NCI-H69 (cell line): ENCODE measurements at regions not wholly inside any gene's neighbourhood (a gene's known extent, or its start where the extent isn't known, plus 50 kb on each side); places are given as distances from the start of the nearest gene placed in this dataset.
A peak's percentile ranks its signal among the peaks of the same experiment; 100 is the strongest.
"Not testable (repeated sequence)": the region's sequence is repeated elsewhere in the genome, so short reads cannot be mapped to it uniquely, and the experiment has no call there.

Experiments
- DNase-seq: peaks from one replicate; lab custom pipeline; 2025; lab: John Stamatoyannopoulos, UW

DNA sequence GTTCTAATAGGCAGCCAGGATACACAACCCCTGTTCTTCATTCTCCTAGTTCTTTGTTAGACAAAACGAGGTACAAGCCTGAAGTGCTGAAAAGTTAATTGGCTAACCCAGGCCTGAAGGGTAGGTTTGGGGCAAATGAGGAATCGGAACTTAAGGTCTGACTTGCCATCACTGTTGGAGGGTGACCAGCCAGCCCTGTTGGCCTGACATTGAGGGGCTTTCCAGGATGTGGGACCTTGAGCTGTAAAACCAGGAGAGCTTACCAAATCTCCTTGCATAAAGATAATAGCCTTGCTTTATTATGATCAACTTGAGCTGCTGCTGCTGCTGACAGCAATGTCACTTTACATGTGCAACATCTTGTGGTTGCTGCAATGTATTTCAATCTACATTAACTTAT lies 256.0 kb downstream of the VAPA start:
- no peak for DNase-seq

DNA sequence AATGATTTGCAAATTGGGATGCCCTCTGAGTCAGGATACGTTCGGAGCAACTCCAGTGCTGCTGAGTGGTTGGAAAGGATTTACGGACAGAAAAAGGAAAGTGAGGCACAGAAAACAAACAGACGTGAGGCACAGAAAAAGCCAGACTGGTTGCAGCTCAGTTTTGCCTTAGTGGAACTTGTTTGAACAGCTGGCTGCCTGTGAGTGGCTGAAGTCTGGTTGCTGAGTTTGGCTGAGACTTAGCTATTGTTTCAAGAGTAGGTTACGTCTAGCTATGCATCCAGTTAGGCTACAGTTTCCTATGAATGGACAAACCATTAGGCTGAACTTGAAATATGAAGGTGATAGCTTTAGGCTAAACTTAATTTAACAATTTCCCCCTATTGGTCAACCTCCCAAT lies 256.6 kb downstream of the VAPA start:
- peak; percentile 89 for DNase-seq

DNA sequence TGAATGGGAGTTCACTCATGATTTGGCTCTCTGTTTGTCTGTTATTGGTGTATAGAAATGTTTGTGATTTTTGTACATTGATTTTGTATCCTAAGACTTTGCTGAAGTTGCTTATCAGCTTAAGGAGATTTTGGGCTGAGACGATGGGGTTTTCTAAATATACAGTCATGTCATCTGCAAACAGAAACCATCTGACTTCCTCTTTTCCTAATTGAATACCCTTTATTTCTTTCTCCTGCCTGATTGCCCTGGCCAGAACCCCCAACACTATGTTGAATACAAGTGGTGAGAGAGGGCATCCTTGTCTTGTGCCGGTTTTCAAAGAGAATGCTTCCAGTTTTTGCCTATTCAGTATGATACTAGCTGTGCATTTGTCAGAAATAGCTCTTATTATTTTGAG lies 261.5 kb downstream of the VAPA start:
- not testable (repeated sequence) for DNase-seq

GRCh38 chr18:10179326-10179725 lies 265.5 kb downstream of the VAPA start:
- DNase-seq, result not testable (repeated sequence)

- peak; percentile 78 for DNase-seq
Observed at GRCh38 chr18:10182009-10182624, 268.3 kb downstream of the VAPA start.

- DNase-seq, result no peak
Observed at GRCh38 chr18:10184776-10185175, 269.7 kb upstream of the APCDD1 start.

DNA sequence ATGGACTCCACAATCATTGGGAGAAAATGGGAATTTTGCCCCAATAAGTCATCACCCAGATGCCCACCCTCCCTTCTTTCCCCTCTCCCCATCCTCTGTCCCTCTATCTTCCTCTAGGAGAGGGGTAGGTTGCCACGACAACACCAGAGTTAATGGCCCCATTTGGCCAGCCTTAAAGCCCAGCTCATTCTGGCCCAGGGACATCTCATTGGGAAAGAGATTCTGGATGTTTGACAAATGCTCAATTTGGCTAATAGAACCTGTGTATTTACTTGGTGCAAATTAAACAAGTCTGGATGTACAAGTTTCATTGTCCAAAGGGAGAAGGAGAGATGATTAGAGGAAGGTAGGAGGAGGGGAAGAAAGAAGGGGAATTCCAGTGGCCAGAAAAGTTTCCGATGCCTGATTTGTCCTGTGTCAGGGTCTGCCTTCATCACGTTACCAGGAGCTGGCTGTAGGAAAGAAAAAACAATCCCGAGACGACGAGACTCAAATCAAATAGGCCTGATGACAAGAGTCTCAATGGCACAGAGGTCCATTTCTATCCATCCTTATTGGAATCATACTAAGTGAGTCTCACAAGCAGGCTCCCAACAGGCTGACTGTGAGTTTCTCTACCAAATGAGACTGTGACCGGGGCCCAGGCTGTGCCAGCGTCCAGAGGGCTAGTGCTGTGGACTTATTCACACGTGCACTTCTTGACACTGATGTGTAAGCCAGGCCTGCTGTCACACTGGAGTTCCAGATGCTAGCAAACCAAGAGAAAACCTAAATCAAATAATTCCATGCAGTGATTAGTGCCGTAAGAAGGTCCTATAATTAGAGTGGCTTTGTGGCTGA lies 265.2 kb upstream of the APCDD1 start:
- DNase-seq, result peak; percentile 78

DNA sequence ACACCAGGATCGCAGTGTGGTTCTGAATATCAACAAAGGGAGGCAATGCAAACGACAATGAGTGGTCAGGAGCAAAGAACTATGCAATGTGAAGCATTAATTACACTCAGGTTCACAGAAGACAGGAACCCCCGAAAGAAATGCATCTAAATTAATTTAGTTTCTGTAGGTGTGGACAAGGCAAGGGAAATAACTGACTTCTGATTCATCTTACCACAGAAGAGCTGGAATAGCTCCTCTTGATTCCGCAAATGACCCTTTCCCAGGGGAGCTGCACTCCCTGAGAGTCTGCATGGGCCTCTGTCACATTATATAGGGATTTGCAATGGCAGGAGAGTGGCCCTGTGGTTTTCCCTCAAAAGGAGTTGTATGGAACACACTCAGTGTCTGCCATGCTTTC lies 263.9 kb upstream of the APCDD1 start:
- no peak for DNase-seq

DNA sequence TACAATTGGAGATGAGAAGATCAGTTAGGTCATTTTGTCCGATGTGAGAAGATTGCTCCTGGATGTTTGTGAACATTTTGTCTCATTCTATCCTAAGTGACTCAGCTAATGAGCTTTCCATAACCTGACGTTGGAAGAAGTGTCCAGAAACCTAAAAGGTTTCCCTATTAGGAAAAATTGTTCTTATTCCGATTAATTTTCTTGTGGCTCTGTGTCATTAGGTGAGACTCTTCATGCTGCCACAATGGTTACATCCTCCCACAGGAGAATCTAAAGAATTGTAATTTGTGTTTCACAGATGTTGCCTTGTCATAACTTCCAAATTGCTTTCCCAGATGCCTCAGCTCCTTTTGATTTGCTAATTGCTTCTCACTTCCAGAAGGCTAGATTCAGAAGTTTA lies 261.0 kb upstream of the APCDD1 start:
- no peak for DNase-seq

DNA sequence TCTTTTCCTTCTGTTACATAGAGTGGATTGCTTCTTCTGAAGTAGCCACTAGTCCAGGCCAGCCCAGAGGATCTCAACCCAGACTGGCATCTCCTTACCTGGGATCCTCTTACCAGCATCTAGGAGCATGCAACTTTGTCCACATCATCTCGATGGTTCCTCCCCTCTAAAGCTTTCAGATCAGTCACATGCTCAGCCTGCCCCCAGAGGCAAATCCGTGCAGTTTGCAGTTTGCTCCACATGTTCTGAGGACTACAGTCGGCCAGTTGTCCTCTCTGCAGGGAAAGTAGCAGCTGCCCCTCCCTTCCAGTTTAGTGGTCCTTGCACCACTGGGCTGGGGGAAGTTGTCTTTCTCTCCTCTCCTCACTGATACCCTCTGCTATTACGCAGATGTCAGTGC lies 259.8 kb upstream of the APCDD1 start:
- DNase-seq, result peak; percentile 76

DNA sequence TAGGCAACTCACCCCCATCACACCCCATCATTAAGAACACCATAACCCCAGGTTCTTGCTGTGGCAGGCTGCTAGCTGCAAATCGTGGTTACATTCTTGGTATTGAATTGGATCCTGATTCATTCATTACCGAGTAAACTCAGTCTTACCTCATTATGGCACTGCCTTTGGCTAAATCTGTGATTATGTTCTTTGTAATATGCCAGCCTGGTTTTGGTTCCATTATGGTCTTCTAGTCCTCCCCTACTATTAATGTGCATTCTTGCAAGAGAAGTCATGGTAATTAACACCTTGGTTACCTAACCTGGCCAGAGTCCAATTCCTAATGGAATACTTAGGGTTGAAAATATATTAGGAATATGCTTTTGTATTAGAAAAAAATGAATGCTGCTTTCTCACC lies 258.9 kb upstream of the APCDD1 start:
- DNase-seq, result peak; percentile 100

DNA sequence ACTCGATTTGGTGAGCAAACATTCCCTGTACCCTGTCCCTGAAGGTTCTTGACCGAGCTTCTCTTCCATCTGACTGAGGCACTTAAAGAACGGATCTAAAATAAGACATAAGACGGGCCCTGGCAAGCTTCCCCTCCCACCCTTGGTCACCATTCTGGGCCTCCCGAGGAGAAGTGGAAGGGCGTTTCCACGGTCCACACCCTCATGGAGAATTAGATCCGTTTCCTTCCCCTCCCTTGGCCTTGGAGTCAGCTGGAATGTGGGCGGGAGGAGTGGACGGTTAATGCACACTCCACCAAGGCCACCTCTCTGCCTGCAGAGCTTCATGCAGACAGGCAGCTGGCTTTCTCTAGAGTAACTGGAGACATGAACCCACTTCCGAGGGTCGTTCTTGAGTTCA lies 257.3 kb upstream of the APCDD1 start:
- DNase-seq, result peak; percentile 61

- no peak for DNase-seq
Observed at GRCh38 chr18:10201226-10201625, 253.2 kb upstream of the APCDD1 start.

DNA sequence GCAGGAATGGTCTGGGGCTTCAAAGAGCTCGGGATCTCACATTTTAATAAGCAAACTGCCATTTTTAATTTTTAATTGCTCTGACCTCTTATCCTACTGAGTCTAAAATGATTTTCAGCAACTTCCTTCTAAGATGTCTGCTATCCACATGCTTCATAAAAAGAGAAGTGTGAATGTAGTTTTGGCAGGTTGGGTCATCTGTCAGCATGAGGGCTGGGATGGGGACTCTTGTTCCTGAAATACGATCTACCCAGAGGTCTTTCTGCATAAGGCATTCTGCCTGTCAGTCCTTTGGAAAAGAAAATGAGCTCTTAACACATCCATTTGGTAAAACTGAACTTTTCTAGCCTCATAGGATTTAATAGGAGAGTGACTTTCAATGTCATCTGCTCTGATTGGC lies 252.8 kb upstream of the APCDD1 start:
- DNase-seq, result peak; percentile 37

DNA sequence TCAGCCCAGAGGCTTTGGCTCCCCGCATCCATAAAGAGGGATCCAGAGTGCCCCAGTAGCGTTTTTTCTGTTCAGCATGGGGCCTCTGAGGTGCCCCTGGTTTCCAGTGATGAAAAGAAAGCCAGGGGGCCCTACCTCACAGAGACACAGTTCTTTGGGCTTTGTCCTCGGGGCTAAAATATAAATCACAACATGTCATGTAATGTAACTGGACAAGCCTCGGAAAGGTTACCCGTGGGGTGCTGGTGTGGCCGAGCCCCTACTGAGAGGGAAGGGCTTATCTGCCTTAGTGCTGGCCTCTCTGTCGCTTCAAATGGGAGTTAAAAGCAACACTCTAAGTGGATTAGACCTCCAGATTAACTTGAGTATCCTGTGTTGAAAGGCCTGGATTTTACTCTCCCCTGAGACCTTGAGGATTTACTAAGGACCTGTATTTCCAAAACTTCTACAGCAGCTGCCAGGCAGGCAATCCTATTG lies 251.6 kb upstream of the APCDD1 start:
- no peak for DNase-seq

GRCh38 chr18:10205151-10205550 lies 249.3 kb upstream of the APCDD1 start:
- peak; percentile 43 for DNase-seq

DNA sequence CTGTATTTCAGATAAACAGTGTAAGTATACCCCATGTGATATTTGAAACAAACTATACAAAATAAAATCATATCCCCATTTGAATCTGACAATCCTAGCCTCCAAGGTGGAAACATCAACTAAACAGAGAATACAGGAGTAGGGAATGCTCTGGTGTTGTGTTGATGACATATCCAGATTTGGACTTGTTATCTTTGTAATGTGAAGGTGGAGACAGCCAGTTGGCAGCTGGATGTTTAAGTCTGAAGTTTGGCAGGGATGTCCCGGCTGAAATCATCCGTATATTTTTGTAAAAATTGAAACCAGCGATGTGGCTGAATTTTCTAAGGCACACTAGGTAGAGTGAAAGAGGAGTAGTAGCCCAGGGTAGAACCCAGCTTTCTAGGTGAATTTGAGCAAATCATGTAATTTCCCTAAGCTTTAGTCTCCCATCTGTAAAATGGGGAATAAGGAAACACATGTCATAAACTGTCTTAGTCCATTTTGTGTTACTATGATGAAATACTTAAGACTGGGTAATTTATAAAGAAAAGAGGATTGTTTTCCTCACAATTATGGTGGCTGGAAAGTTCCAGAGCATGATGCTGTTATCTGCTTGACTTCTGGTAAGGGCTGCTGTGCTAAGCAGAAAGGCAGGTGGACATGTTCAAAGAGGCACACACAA lies 246.6 kb upstream of the APCDD1 start:
- no peak for DNase-seq

DNA sequence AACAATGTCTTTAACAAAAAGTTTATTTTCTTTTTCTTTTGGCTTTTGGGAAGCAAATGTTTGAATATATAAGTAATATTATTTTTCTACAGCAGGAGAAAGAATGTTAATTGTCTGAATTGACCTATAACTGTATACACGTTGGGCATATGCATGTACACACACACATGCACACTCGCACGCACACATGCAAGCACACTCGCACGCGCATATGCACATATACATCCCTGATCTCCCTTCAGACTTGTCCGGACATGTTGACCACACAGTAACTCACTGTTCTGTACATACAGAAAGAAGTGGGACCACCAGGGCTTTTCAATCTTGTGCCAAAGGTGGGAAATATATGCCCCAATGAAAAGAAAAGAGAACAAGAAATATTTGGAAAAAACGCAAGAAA lies 245.1 kb upstream of the APCDD1 start:
- DNase-seq, result no peak

DNA sequence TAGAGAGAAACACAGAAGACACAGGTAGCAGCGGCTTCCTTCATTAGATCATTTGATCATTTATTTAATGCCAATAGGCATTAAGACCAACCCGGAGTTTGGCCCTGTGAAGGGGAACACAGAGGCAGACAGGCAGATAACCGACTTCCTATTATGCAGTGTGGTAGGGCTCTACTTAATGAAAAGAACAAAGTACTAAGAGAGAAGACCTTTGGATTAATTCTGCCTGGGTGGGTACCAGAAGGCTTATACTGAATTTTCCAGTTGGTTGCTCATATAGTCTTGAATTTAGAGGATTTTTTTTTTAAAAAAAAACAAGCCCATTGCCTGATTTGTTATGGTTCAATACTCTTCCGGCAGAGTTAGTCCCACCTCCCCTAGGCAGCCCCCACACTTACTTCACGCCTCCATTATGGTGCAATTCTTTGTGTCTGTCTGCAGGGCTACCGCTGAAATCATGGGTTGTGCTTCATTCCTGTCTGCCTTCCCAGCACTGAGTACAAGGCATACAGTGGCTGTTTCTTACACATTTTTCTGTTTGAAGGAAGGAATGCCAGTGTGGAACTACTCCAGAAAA lies 244.3 kb upstream of the APCDD1 start:
- no peak for DNase-seq

GRCh38 chr18:10213526-10213925 lies 240.9 kb upstream of the APCDD1 start:
- DNase-seq, result peak; percentile 88

- DNase-seq, result no peak
Observed at GRCh38 chr18:10215446-10215845, 239.0 kb upstream of the APCDD1 start.

- no peak for DNase-seq
Observed at GRCh38 chr18:10216791-10217190, 237.6 kb upstream of the APCDD1 start.

GRCh38 chr18:10217211-10217610 lies 237.2 kb upstream of the APCDD1 start:
- no peak for DNase-seq
